ENCODE measurements at regions not wholly inside any gene's neighbourhood (a gene's known extent, or its start where the extent isn't known, plus 50 kb on each side); places are given as distances from the start of the nearest gene placed in this dataset.

- Mint-ChIP-seq H3K27me3 (ENCODE audit: low read depth) (peaks cover 4% of the 10 kb centered on the region), H3K4me3 (no peak overlapping the region), H3K27ac (no peak overlapping the region), H3K36me3 (ENCODE audit: low read depth) (no peaks in the 10 kb centered on the region), H3K4me1 (ENCODE audit: low read depth) (no peaks in the 10 kb centered on the region), H3K9me3 (peaks cover 3% of the 10 kb centered on the region)
Observed at GRCh38 chr12:98144953-98145352, 370.4 kb upstream of the TMPO start.

- Mint-ChIP-seq H3K4me3 (no peak overlapping the region), H3K36me3 (ENCODE audit: low read depth) (no peaks in the 10 kb centered on the region), H3K27ac (no peak overlapping the region), H3K27me3 (ENCODE audit: low read depth) (no peaks in the 10 kb centered on the region), H3K4me1 (ENCODE audit: low read depth) (no peaks in the 10 kb centered on the region), H3K9me3 (peaks cover 3% of the 10 kb centered on the region)
Observed at GRCh38 chr12:98146043-98146442, 369.3 kb upstream of the TMPO start.

GRCh38 chr12:98146487-98146886 lies 368.9 kb upstream of the TMPO start:
- Mint-ChIP-seq H3K36me3 (ENCODE audit: low read depth) (no peaks in the 10 kb centered on the region), H3K4me3 (no peak overlapping the region), H3K9me3 (peaks cover 3% of the 10 kb centered on the region), H3K27ac (no peak overlapping the region), H3K27me3 (ENCODE audit: low read depth) (no peaks in the 10 kb centered on the region), H3K4me1 (ENCODE audit: low read depth) (no peaks in the 10 kb centered on the region)

GRCh38 chr12:98149270-98149669 lies 366.1 kb upstream of the TMPO start:
- no peaks in the 10 kb centered on the region for H3K27me3 Mint-ChIP-seq (ENCODE audit: low read depth)
- H3K4me1 Mint-ChIP-seq (ENCODE audit: low read depth) = no peaks in the 10 kb centered on the region
- no peak overlapping the region for H3K27ac Mint-ChIP-seq
- H3K9me3 Mint-ChIP-seq = peaks cover 3% of the 10 kb centered on the region
- no peak overlapping the region for H3K4me3 Mint-ChIP-seq
- no peaks in the 10 kb centered on the region for H3K36me3 Mint-ChIP-seq (ENCODE audit: low read depth)

- Mint-ChIP-seq H3K27me3 (ENCODE audit: low read depth) (no peaks in the 10 kb centered on the region), H3K9me3 (peaks cover 1% of the 10 kb centered on the region), H3K36me3 (ENCODE audit: low read depth) (no peaks in the 10 kb centered on the region), H3K4me1 (ENCODE audit: low read depth) (no peaks in the 10 kb centered on the region), H3K27ac (no peak overlapping the region), H3K4me3 (no peak overlapping the region)
Observed at GRCh38 chr12:98149691-98150210, 365.6 kb upstream of the TMPO start.

- no peak overlapping the region for H3K4me3 Mint-ChIP-seq
Observed at GRCh38 chr12:98151105-98151590, 364.2 kb upstream of the TMPO start.

GRCh38 chr12:98151984-98152383 lies 363.4 kb upstream of the TMPO start:
- no peak overlapping the region for H3K4me3 Mint-ChIP-seq
- H3K27ac Mint-ChIP-seq = no peak overlapping the region
- H3K27me3 Mint-ChIP-seq (ENCODE audit: low read depth) = peaks cover 3% of the 10 kb centered on the region
- H3K4me1 Mint-ChIP-seq (ENCODE audit: low read depth) = no peaks in the 10 kb centered on the region
- H3K9me3 Mint-ChIP-seq = no peaks in the 10 kb centered on the region
- no peaks in the 10 kb centered on the region for H3K36me3 Mint-ChIP-seq (ENCODE audit: low read depth)

More at GRCh38 chr12:98151105-98151590, 364.2 kb upstream of the TMPO start:
- Mint-ChIP-seq H3K36me3 (ENCODE audit: low read depth) (no peaks in the 10 kb centered on the region), H3K27me3 (ENCODE audit: low read depth) (no peaks in the 10 kb centered on the region), H3K4me1 (ENCODE audit: low read depth) (no peaks in the 10 kb centered on the region), H3K27ac (no peak overlapping the region), H3K9me3 (no peaks in the 10 kb centered on the region)

GRCh38 chr12:98154850-98155249 lies 360.5 kb upstream of the TMPO start:
- Mint-ChIP-seq H3K36me3 (ENCODE audit: low read depth) (no peaks in the 10 kb centered on the region), H3K27me3 (ENCODE audit: low read depth) (peaks cover 3% of the 10 kb centered on the region), H3K4me3 (no peak overlapping the region), H3K9me3 (no peaks in the 10 kb centered on the region), H3K4me1 (ENCODE audit: low read depth) (no peaks in the 10 kb centered on the region), H3K27ac (no peak overlapping the region)

- no peak overlapping the region for H3K4me3 Mint-ChIP-seq
- no peaks in the 10 kb centered on the region for H3K4me1 Mint-ChIP-seq (ENCODE audit: low read depth)
Observed at GRCh38 chr12:98156697-98157096, 358.7 kb upstream of the TMPO start.

GRCh38 chr12:98162906-98163678 lies 352.3 kb upstream of the TMPO start:
- no peaks in the 10 kb centered on the region for H3K36me3 Mint-ChIP-seq (ENCODE audit: low read depth)
- no peaks in the 10 kb centered on the region for H3K9me3 Mint-ChIP-seq
- H3K4me3 Mint-ChIP-seq = no peak overlapping the region
- no peak overlapping the region for H3K27ac Mint-ChIP-seq
- peaks cover 3% of the 10 kb centered on the region for H3K27me3 Mint-ChIP-seq (ENCODE audit: low read depth)
- no peaks in the 10 kb centered on the region for H3K4me1 Mint-ChIP-seq (ENCODE audit: low read depth)

More at GRCh38 chr12:98156697-98157096, 358.7 kb upstream of the TMPO start:
- Mint-ChIP-seq H3K36me3 (ENCODE audit: low read depth) (no peaks in the 10 kb centered on the region), H3K9me3 (no peaks in the 10 kb centered on the region), H3K27ac (no peak overlapping the region), H3K27me3 (ENCODE audit: low read depth) (peaks cover 3% of the 10 kb centered on the region)

GRCh38 chr12:98172304-98172703 lies 343.1 kb upstream of the TMPO start:
- Mint-ChIP-seq H3K4me1 (ENCODE audit: low read depth) (no peaks in the 10 kb centered on the region), H3K27me3 (ENCODE audit: low read depth) (no peaks in the 10 kb centered on the region), H3K9me3 (no peaks in the 10 kb centered on the region)

GRCh38 chr12:98172801-98173200 lies 342.6 kb upstream of the TMPO start:
- H3K27ac Mint-ChIP-seq = no peak overlapping the region
- H3K4me1 Mint-ChIP-seq (ENCODE audit: low read depth) = no peaks in the 10 kb centered on the region
- H3K27me3 Mint-ChIP-seq (ENCODE audit: low read depth) = no peaks in the 10 kb centered on the region
- H3K9me3 Mint-ChIP-seq = no peaks in the 10 kb centered on the region
- H3K36me3 Mint-ChIP-seq (ENCODE audit: low read depth) = no peaks in the 10 kb centered on the region
- no peak overlapping the region for H3K4me3 Mint-ChIP-seq

More at GRCh38 chr12:98172304-98172703, 343.1 kb upstream of the TMPO start:
- Mint-ChIP-seq H3K27ac (no peak overlapping the region), H3K36me3 (ENCODE audit: low read depth) (no peaks in the 10 kb centered on the region), H3K4me3 (no peak overlapping the region)

GRCh38 chr12:98173773-98174427 lies 341.5 kb upstream of the TMPO start:
- H3K9me3 Mint-ChIP-seq = no peaks in the 10 kb centered on the region
- no peaks in the 10 kb centered on the region for H3K27me3 Mint-ChIP-seq (ENCODE audit: low read depth)
- no peak overlapping the region for H3K27ac Mint-ChIP-seq
- no peaks in the 10 kb centered on the region for H3K36me3 Mint-ChIP-seq (ENCODE audit: low read depth)
- H3K4me3 Mint-ChIP-seq = no peak overlapping the region
- H3K4me1 Mint-ChIP-seq (ENCODE audit: low read depth) = no peaks in the 10 kb centered on the region

- Mint-ChIP-seq H3K4me1 (ENCODE audit: low read depth) (no peaks in the 10 kb centered on the region), H3K27me3 (ENCODE audit: low read depth) (no peaks in the 10 kb centered on the region), H3K4me3 (no peak overlapping the region), H3K9me3 (no peaks in the 10 kb centered on the region), H3K36me3 (ENCODE audit: low read depth) (no peaks in the 10 kb centered on the region), H3K27ac (no peak overlapping the region)
Observed at GRCh38 chr12:98174428-98174809, 341.0 kb upstream of the TMPO start.

GRCh38 chr12:98178126-98178525 lies 337.3 kb upstream of the TMPO start:
- H3K9me3 Mint-ChIP-seq = no peaks in the 10 kb centered on the region
- no peaks in the 10 kb centered on the region for H3K27me3 Mint-ChIP-seq (ENCODE audit: low read depth)

More at GRCh38 chr12:98178126-98178525, 337.3 kb upstream of the TMPO start:
- no peak overlapping the region for H3K4me3 Mint-ChIP-seq
- H3K4me1 Mint-ChIP-seq (ENCODE audit: low read depth) = no peaks in the 10 kb centered on the region
- no peak overlapping the region for H3K27ac Mint-ChIP-seq
- H3K36me3 Mint-ChIP-seq (ENCODE audit: low read depth) = no peaks in the 10 kb centered on the region
